ENCODE measurements at regions not wholly inside any gene's neighbourhood (a gene's known extent, or its start where the extent isn't known, plus 50 kb on each side); places are given as distances from the start of the nearest gene placed in this dataset.
"Not testable (repeated sequence)": the region's sequence is repeated elsewhere in the genome, so short reads cannot be mapped to it uniquely, and the experiment has no call there.

DNA sequence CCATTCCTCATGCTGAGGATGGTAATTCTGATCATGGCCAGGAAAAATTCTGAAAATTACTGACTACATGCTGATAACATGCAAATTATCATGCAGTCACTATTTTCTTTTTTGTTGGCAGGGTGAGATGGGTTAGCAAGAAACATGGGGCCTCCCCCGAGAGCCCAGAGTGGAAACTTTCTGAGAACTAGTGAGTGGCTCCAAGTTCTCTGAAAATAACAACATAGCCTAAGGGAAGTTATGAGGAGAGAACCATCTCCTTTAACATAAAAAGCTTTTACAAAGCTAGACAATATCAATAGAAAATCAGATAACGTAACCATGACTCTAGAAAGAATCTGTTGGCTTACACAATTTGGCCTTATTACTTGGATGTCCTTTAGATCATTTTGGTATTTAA, 254.2 kb downstream of the PLOD2 start:
- no peak for DNase-seq (ENCODE audit: low spot score)

DNA sequence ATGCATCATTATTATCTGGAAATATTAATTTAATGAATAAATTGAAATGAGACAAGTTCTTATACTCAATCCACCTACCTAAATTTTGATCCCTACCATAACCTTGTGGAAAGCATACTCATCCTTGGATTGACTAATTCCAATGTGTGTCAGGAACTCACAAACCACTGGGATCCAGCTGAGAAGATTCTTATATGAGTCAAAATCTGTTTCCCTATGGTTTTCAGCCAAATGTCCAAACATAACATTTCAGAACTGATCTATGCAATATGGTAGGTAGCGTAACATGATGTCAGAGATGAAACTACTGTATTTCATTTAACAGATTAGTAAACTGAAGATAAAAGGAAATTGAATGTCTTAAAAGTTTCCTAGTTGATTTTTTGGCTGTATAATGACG, 250.0 kb downstream of the PLOD2 start:
- DNase-seq (ENCODE audit: low spot score) = no peak

DNA sequence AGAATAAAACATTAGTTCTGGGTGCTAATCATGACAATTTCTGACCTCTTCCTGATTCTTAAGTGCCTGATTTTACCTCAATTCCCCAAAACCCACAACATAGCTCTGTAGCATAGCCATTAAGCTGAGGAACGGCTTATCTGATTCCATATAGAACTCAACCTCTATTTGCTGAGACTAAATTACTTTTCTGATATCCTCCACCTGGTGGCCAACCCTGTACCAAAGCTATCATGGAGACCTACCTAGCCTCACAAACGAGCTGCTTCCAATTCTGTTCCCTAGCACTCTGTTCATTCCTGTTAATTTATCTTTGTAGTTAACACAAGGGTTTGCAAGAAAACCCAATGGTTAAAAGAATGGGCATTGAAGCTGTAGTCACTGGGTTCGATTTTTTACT, 245.2 kb downstream of the PLOD2 start:
- no peak for DNase-seq (ENCODE audit: low spot score)

DNA sequence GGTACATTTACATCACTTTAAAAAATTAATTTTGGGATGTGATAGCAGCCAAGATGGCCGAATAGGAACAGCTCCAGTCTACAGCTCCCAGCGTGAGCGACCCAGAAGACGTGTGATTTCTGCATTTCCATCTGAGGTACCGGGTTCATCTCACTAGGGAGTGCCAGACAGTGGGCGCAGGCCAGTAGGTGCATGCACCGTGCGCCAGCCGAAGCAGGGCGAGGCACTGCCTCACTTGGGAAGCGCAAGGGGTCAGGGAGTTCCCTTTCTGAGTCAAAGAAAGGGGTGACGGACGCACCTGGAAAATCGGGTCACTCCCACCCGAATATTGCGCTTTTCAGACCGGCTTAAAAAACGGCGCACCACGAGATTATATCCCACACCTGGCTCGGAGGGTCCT, 233.2 kb downstream of the PLOD2 start:
- DNase-seq (ENCODE audit: low spot score) = not testable (repeated sequence)

DNA sequence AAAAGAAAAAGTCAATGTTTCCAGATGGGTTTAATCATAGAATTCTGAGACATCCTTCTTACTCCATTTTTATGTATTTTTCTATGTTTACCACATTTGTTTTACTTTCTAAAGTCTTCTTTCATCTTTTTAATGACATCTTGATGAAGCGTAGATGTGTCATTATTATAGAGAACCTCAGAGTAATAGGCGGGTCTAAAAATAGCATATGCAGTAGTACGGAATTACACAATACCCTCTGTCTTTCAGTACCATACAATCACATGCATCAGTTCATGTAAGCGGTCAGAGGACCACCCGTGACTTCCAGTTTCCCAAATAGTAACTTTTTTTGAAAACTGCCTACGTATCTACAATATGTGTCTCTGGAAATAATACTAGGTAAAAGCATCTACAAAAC, 224.0 kb downstream of the PLOD2 start:
- no peak for DNase-seq (ENCODE audit: low spot score)

DNA sequence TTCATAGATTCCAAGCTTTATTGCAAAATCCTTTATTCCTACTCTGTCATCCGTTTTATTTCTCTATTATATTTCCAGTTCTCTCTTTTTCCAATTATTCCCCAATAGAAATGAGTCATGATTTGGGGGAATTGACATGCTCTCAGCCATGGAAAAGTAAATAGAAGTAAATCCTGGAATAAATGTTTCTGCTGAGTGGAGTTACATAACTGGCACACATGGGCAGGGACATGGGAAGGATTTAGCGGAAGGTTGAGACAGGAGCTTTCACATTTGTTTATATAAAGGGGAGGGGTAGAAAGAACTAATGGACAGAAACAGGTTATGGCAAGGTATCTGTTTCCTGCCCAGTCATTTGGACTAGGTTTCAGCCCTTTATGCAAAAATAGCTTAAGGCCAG, 221.6 kb downstream of the PLOD2 start:
- DNase-seq (ENCODE audit: low spot score) = no peak

DNA sequence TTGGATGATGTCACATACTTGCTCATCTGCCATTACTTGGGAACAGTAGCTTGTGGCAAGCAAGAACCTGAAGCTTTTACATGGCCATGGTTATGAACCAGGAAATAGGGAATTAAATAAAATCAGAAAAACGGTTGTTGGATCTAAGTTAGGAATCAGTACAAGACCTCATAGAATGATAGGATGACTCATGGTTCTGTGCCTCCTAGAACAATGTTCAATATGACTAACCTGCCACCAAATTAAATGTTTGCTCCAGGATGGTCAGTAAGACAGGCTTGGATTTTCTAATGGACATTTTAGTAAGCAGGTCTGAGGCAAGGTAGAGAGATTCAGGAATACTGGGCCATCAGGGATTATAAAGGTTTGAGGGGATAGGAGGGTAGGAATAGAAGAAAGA, 218.9 kb downstream of the PLOD2 start:
- DNase-seq (ENCODE audit: low spot score) = no peak

DNA sequence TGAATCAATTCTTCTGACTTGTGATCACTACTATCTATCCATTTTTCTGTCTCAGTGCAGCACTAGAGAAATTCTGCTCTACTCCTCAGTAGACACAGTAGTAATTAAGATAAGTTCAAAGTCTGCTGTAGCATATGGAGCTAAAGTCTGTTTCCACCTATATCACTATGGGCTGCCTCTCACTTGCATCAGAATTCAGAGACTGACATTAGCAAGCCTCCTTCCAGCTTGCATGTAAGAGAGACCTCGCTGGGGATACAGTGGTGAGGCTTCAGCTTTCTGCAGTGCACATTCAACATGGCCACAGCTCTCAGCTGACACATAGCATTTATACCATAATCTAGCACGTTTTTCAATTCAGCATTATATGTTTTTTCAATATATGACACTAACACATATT, 217.0 kb downstream of the PLOD2 start:
- no peak for DNase-seq (ENCODE audit: low spot score)

DNA sequence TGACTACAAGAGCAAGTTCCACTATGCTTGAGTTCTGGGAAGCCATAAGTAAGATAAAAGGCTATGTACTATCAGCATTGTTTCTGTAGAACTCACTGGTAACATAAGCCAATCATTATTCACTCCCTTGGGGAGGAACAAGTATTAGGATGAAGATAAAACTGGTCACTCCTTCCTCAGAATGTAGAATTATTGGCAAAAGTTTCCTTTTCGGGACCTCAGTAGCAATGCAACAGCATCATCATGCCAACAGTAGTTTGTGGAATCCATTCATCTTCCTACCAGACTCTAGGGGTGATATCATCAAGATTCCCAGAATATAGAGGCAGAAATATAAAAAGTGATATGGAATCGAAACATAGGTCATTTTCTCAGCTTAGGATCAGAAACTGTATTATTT, 209.5 kb downstream of the PLOD2 start:
- no peak for DNase-seq (ENCODE audit: low spot score)

DNA sequence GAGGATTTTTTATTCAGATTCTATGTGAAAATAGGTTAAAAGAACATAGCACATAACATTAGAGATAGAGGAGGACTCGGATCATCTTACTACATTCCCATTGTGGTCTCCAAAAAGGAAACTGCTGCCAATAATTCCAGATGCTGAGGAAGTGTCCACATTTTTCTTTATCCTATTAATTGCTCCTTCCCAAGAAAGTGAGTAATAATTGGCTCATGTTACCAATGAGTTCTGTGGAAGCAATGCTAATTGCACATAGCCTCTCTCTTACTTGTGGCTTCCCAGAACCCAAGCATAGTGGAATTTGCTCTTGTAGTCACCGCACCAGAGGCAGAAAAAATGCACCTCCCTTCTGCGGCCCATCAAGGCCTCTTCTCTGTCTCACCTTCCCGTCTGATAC, 208.4 kb downstream of the PLOD2 start:
- DNase-seq (ENCODE audit: low spot score) = no peak

DNA sequence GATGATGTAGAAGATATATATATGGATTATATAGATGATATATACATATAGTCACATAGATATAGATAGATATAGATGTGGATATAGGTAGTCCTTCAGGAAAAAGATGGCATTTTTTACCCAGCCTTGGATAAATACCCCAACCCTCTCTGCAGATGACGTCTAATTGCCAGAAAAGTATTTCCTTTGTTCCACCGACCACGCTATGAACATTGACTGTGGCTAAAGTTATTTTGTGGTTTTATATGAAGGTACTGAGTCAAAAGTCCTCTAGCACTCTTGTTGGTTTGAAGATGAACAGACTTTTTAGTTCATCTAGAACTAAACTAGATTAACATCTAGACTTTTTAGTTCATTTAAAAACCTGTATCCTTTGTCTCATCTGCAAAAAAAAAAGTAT, 207.7 kb downstream of the PLOD2 start:
- DNase-seq (ENCODE audit: low spot score) = no peak

DNA sequence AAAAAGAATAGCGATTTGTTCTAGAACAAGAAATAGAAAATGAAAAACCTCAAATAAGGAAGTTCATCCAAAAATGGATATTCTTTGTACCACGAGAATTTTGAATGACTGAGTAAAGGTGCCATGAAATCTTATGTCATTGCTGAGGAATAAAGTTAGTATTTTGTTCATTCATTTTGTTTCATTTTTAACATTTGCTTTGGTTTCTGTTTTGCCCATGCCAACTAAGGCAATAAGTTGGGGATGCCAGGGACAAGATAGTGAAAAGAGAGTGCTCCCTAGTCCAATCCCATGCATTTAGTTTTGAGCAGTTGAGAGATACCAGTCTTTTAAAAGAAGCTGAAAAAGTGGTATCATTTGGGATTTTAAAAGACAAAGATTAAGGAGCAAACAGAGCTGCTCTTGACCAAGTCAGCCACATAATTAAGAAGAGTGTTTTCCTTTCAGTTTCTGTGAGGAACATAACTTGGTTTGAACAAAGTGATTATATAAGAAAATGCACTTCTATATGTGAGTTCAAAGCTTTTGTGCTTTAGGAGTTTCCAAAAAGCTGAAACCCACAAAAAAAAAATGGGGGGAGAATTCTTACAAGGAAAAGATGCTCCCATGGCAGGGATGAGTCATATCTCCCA, 201.4 kb downstream of the PLOD2 start:
- no peak for DNase-seq (ENCODE audit: low spot score)

DNA sequence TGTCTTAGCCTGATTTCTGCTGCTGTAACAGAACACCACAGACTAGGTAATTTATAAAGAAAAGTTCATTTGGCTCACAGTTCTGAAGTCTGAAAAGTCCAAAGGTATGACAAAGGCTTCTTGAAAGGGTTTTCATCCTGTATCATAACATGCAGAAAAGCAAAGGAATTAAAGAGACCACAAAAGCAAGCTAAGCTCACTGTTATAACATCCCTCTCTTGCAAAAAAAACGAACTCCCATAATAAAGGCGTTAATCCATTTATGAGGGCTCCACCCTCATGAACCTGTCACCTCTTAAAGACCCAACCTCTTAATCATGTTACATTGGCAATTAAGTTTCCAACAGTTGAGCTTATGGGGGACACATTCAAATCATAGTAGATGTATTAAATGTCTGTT, 197.9 kb downstream of the PLOD2 start:
- no peak for DNase-seq (ENCODE audit: low spot score)

DNA sequence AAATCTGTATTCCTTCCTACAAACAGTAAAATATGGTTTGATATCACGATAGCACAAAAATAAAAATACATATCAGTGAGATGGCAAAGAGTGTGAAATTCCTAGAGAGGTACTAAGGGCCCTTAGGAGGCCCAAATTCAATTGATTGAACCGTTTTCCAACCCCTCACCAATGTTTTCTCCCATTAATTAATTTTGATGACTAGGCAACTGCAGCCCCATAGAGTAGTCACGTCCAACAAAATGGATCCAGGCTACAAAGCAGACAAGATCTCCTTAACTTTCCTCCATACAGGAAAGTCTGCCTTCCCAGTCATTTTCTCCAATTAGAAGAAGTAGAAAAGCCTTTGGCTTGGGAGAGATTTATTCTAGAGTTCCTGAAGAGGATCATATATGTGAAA, 193.9 kb downstream of the PLOD2 start:
- DNase-seq (ENCODE audit: low spot score) = no peak

DNA sequence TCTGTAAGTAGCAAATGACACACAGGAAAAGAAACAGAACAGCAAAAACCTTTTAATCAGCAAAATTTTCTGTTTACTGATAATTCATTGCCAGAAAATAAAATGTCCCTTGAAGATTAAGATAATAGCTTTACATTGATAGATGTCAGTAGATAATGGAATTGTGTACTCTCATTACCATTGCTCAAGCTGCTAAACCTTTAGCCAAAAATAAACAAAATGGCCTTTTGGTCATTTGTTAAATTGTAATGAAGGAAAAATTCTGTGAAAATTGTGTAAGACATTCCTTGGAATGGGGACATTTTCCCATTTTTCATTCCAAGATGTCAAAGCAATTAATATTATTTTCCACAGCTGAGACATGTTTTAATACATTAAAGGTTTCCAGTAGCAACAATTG, 189.8 kb downstream of the PLOD2 start:
- no peak for DNase-seq (ENCODE audit: low spot score)

DNA sequence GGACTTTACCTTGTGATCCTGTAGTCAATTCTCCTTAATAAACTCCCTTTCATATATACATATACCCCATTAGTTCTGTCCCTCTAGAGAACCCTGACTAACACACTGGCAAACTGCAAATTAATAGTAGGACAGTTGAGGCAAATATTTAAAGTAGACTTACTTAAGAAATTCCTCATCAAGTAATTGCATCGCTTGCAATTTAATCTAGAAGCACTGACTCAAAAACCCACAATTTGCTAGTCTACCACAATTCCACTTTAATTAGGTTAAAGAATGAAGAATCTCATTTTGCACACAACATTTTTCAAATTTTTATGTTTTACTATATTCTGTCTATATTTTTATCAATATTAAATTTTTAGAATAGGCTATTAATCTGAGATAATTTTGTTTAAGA, 188.1 kb downstream of the PLOD2 start:
- no peak for DNase-seq (ENCODE audit: low spot score)

DNA sequence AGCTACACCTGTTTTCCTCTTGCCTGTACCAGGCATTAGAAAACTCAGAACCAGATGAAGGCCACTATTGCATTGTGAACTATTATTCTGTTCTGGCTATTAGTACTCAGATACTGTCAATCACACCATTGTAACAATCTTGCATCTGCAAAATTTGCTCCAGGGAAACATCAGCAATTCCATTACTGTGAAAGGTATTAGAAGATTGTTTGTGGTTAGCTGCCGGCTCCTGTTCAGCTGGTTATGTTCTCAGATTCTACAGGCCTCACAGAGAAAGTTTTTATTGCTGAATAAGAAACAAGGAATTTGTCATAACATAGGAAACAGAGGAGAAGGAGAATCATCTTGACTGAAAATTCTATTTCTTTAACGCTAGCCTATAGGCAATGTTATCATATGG, 179.9 kb downstream of the PLOD2 start:
- no peak for DNase-seq (ENCODE audit: low spot score)

DNA sequence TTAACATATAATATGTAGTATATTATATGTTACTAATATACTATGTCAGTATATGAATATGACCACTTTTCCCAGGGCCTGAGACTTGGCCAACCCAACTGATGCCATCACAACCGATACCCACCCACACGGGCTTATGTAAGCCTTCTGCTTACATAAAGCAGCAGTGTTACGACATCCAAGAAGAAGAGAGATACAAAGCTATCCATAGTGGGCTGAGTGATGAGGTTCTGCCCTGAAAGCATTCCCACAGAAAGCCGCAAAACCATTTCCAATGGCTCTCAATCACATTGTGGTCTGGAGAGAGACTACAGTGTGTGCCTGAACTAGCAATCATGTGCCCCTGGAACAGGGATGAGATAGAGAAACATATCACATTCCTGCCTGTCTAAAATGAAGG, 177.9 kb downstream of the PLOD2 start:
- DNase-seq (ENCODE audit: low spot score) = no peak

All from Ammon's horn (tissue), 1 donor.